SH-SY5Y (cell line): ENCODE measurements at regions not wholly inside any gene's neighbourhood (a gene's known extent, or its start where the extent isn't known, plus 50 kb on each side); places are given as distances from the start of the nearest gene placed in this dataset.

ENCODE experiments used
- GATA2 ChIP-seq: IDR thresholded peaks from 2 replicates; pipeline ENCODE4 v1.6.1; 2011; ENCODE audit warnings: mild to moderate bottlenecking, low read depth, low read length
- GATA3 ChIP-seq: IDR thresholded peaks from 2 replicates; pipeline ENCODE4 v1.6.1; 2011; ENCODE audit warnings: low read depth, mild to moderate bottlenecking, low read length, moderate library complexity

DNA sequence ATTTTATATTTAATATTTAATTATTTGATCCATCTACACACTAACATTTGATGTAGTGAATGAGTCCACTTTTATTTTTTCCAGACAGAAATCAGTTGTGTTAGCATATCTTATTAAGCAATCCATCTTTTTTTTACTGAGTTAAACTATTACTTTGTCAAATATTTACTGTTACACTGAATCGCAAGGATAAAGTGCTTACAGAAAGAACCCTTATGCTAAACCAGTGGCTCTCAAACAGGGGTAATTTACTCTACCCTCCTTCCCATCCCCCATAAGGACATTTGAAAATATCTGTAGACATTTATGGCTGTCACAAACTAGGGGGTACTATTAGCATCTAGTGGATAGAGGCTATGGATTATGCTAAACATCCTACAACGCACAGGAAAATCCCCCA, 508.2 kb downstream of the C12orf50 start:
- no peak for TF ChIP-seq GATA3
- TF ChIP-seq GATA2: no peak
